ACHN (cell line): ENCODE measurements at regions not wholly inside any gene's neighbourhood (a gene's known extent, or its start where the extent isn't known, plus 50 kb on each side); places are given as distances from the start of the nearest gene placed in this dataset.
"Not testable (repeated sequence)": the region's sequence is repeated elsewhere in the genome, so short reads cannot be mapped to it uniquely, and the experiment has no call there.

ENCODE experiments used
- DNase-seq: peaks from one replicate; pipeline ENCODE4 v3.0.0-alpha.2; 2015
- in situ Hi-C: cut with HindIII; loops from 2 replicates; pipeline ENCODE4 v1.10.0; 2017; ENCODE audit warnings: low sequenced_read_pairs, low pct_ligation_motif_present, low pct_unique_long_range_greater_than_20kb

GRCh38 chr6:163748886-163749285, 334.4 kb downstream of the QKI start:
- in situ Hi-C loops: no loop called here
- no peak for DNase-seq

GRCh38 chr6:163748036-163748435, 333.5 kb downstream of the QKI start:
- in situ Hi-C loops: no loop called here
- no peak for DNase-seq

- in situ Hi-C loops, DNase-seq: not testable (repeated sequence)
These were observed 332.5 kb downstream of the QKI start for GRCh38 chr6:163747058-163747457.

- peak; percentile 85 for DNase-seq
- in situ Hi-C loops: no loop called here
These were observed 331.2 kb downstream of the QKI start for GRCh38 chr6:163745536-163746400.

- DNase-seq: no peak
- in situ Hi-C loops: no loop called here
These were observed 329.9 kb downstream of the QKI start for GRCh38 chr6:163744256-163744925.

GRCh38 chr6:163743796-163744195, 329.3 kb downstream of the QKI start:
- DNase-seq: no peak
- in situ Hi-C loops: no loop called here

- in situ Hi-C loops: no loop called here
- DNase-seq: no peak
These were observed 327.3 kb downstream of the QKI start for GRCh38 chr6:163741743-163742363.

GRCh38 chr6:163741342-163741741, 326.8 kb downstream of the QKI start:
- DNase-seq: no peak
- in situ Hi-C loops: no loop called here

- in situ Hi-C loops: no loop called here
- DNase-seq: no peak
These were observed 325.4 kb downstream of the QKI start for GRCh38 chr6:163739966-163740365.

GRCh38 chr6:163739408-163739725, 324.8 kb downstream of the QKI start:
- in situ Hi-C loops: no loop called here
- no peak for DNase-seq

- in situ Hi-C loops: no loop called here
- DNase-seq: no peak
These were observed 324.3 kb downstream of the QKI start for GRCh38 chr6:163738725-163739407.

- in situ Hi-C loops: no loop called here
- no peak for DNase-seq
These were observed 323.8 kb downstream of the QKI start for GRCh38 chr6:163738304-163738703.

- in situ Hi-C loops: no loop called here
- DNase-seq: no peak
These were observed 320.6 kb downstream of the QKI start for GRCh38 chr6:163735076-163735475.

GRCh38 chr6:163733061-163733460, 318.5 kb downstream of the QKI start:
- in situ Hi-C loops: no loop called here
- no peak for DNase-seq

- no peak for DNase-seq
- in situ Hi-C loops: no loop called here
These were observed 318.0 kb downstream of the QKI start for GRCh38 chr6:163732479-163732878.

GRCh38 chr6:163732014-163732351, 317.5 kb downstream of the QKI start:
- in situ Hi-C loops, DNase-seq: not testable (repeated sequence)

GRCh38 chr6:163731215-163732013, 316.9 kb downstream of the QKI start:
- in situ Hi-C loops: no loop called here
- no peak for DNase-seq
